AG10803 (cell line): ENCODE measurements at regions not wholly inside any gene's neighbourhood (a gene's known extent, or its start where the extent isn't known, plus 50 kb on each side); places are given as distances from the start of the nearest gene placed in this dataset.

Experiments
- DNase-seq: peaks from one replicate; pipeline ENCODE4 v3.0.0; 2010; ENCODE audit warnings: low read depth
- H3K4me3 ChIP-seq: 2 replicates; pipeline ENCODE4 v1.5.1; 2011; ENCODE audit warnings: mild to moderate bottlenecking, low read length, control low read depth
- TF ChIP-seq, protein P1 (sequence below): conservative IDR thresholded peaks from 2 replicates; pipeline ENCODE4 v1.5.1; 2011; ENCODE audit warnings: mild to moderate bottlenecking, low read length, control low read depth, inconsistent platforms

DNA sequence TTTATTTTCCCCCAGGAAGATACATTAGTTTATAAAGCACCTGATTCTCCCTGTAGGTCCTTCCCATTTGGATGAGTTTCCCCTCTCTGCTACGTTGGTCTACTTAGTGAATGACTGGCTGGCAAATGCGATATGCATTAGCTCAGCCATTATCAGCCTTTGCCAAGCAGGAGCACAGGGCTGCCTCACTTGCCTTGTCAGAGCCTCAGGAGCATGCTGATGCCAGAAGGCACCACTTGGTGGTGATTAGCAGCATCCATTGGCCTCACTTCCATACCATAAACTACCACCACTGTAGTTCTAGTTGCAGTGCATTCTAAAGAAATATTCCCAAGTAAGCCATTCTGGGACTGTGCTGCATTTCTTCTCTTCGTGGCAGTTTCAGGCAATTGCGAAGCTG lies 442.8 kb upstream of the CHST9 start:
- no peak overlapping the region for H3K4me3 ChIP-seq
- DNase-seq, result no peak
- TF ChIP-seq, protein P1, sequence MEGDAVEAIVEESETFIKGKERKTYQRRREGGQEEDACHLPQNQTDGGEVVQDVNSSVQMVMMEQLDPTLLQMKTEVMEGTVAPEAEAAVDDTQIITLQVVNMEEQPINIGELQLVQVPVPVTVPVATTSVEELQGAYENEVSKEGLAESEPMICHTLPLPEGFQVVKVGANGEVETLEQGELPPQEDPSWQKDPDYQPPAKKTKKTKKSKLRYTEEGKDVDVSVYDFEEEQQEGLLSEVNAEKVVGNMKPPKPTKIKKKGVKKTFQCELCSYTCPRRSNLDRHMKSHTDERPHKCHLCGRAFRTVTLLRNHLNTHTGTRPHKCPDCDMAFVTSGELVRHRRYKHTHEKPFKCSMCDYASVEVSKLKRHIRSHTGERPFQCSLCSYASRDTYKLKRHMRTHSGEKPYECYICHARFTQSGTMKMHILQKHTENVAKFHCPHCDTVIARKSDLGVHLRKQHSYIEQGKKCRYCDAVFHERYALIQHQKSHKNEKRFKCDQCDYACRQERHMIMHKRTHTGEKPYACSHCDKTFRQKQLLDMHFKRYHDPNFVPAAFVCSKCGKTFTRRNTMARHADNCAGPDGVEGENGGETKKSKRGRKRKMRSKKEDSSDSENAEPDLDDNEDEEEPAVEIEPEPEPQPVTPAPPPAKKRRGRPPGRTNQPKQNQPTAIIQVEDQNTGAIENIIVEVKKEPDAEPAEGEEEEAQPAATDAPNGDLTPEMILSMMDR, result no peak

DNA sequence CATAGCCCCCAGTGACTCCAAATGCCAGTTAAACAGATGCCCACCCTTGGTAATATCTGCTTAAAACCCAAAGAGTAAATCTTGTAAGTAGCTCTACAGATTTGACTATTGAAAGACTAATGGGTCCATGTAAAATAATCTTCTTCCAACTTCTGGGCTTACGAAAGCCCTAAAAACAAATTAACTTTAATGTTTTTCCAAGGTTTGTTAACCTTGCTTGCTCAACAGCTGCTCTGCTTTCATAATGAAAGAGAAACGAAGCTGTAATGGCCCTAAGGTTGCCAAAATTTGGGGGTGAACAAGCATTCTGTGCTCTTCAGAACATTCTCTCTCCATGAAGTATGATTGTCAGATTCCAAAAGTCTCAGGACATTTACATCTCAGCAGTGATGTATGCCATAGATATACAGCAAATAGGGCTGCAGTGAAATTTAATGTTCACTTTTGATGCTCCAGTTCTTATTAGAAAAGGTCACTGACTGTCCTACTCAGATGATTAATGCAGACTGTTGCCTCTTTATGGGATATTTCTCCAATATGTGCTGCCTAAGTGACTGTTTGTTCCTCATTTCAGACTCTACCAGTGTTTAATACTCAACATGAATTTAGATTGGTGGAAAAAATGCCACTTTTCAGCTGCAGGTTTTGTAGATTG lies 436.3 kb upstream of the CHST9 start:
- DNase-seq, result no peak
- TF ChIP-seq, protein P1, result no peak
- no peak overlapping the region for H3K4me3 ChIP-seq

DNA sequence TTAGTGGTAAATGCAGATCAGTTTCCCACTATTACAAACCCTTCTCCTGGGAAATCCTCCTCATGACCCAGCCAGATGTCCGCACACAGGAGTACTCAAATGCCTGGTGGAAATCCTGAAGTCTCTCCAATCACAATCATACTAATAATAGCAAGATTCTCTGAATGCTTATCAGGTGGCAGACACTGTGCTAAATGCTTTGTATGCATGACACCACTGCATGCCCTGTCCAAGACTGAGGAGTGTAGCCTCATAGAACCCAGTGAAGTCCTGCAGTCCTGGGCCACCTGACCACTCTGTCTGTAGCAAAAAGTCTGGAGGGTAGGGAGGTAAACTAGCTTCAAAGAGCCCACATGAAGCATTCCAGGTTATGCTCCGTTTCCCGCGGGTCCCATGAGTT lies 434.8 kb upstream of the CHST9 start:
- H3K4me3 ChIP-seq, result no peak overlapping the region
- TF ChIP-seq, protein P1, result no peak
- no peak for DNase-seq

DNA sequence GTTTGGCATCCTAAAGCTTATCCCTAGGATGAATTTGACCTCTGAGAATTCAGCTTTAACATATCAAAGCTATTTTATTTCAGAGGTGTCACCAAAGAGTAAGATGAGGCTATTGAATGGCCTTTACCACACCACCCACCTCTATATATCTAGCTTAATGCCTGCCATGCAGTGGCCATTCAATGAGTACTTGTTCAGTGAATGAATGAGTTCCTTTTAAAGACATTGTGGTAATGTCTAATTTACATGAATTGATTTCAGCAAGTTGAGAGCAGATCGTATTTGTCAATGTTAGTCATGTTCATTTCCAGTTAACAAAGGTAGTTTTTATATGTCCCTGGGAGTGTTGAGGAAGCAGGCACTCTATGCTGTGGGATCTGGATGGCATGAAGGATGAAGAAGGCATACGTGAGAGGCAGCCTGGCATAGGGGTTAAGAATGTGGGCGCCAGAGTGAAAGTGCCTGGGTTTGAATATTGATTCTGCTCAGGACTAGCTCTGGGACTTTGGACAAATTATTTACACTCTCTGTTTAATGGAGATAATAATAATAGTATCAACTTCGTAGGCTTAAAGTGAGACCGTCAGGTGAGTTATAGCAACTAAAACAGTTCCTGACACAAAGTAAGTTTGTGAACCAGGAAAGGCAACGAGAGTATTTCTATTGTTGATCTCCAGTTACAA lies 434.1 kb upstream of the CHST9 start:
- DNase-seq, result no peak
- TF ChIP-seq, protein P1, result no peak

DNA sequence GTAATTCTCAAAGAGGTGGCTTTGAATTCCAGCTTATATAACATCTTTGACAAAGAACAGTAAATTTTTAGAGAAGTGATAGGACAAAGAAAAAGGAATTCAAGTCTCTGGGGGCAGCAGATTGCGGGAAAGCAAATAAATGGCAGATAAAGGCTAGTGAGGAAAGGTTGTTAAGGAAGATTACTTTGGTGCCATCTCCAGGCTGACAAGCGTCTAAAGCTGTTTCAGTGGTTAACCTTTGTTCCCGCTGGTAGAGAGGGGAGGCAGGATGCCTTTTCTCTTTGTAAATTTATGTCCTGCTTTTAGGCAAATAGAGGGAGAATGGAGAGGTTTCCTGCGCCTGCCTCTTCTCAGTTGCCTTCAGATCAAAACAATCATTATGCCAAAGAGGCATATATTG lies 431.2 kb upstream of the CHST9 start:
- TF ChIP-seq, protein P1, result no peak
- no peak for DNase-seq
- no peak overlapping the region for H3K4me3 ChIP-seq

More for the DNA sequence above, 434.1 kb upstream of the CHST9 start:
- H3K4me3 ChIP-seq, result no peak overlapping the region

DNA sequence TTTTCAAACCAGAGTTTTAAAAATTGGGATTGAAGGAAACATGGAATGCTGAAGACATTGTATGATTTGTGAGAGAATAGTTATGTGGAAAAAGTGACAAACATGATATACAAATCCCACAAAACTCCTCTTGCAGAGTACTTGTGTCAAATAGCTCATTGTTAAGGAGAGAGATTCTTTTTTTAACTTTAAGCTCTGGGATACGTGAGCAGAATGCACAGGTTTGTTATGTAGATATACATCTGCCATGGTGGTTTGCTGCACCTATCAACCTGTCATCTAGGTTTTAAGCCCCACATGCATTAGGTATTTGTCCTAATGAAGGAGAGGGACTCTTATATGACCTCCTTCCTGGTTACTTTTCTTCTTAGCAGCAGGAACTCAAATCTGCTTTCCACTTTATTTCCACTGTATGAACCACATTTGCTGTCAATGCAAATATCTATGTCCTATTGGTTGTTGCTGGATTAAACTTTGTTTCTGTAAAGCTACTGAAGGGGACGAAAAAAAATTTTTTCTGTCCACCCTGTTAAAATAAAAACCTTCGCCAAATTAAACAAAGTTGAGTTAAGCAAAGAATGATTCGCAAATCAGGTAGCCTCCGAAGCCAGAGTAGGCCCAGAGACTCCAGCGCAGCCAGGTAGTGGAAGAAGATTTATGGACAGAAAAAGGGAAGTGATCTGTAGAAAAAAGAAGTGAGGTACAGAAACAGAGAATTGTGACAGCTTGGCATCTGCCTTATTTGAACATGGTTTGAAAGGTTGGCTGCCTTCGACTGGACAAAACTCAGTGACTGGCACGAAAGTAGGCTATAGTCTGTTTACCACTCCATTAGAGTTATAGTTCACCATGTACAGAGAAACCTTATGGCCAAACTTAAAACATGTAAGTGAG lies 430.1 kb upstream of the CHST9 start:
- no peak overlapping the region for H3K4me3 ChIP-seq
- TF ChIP-seq, protein P1, result no peak
- DNase-seq, result no peak

DNA sequence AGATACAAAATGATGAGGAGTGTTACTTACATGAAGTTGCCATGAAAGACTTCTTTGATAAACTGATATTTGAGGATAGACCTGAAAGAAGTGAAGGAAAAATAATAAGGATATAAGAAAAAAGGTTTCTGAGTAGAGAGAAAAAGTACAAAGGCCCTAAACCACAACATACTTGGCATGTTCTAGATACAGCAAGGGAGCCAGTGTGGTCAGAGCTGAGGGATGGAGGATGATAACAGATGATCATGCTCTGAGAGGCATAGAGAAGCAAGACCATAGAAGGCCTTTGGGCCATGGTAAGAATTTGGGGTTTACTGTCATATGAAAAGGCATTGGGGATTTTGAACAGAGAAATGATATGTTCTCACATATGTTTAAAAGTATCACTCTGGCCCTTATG lies 424.1 kb upstream of the CHST9 start:
- no peak overlapping the region for H3K4me3 ChIP-seq
- TF ChIP-seq, protein P1, result no peak
- no peak for DNase-seq
